Skeletal muscle tissue (tissue), 3 donors: ENCODE measurements at regions not wholly inside any gene's neighbourhood (a gene's known extent, or its start where the extent isn't known, plus 50 kb on each side); places are given as distances from the start of the nearest gene placed in this dataset.
"Not testable (repeated sequence)": the region's sequence is repeated elsewhere in the genome, so short reads cannot be mapped to it uniquely, and the experiment has no call there.

ENCODE experiments used
- H3K27ac ChIP-seq: one replicate; pipeline ENCODE4 v1.7.0; 2013; ENCODE audit warnings: mild to moderate bottlenecking, low read depth, low read length, inconsistent platforms
- H3K27me3 ChIP-seq, 3 donors: one replicate each; pipeline ENCODE4 v1.7.0; 2013; ENCODE audit warnings: low read length in 3 of 3; ENCODE audit not compliant: control insufficient read depth in 3 of 3, insufficient read depth in 3 of 3
- H3K36me3 ChIP-seq, 3 donors: one replicate each; pipeline ENCODE4 v1.7.0; 2013; ENCODE audit warnings: low read length in 3 of 3; ENCODE audit not compliant: control insufficient read depth in 3 of 3, insufficient read depth in 3 of 3
- H3K4me1 ChIP-seq, 3 donors: one replicate each; pipeline ENCODE4 v1.7.0; 2013; ENCODE audit warnings: low read length in 3 of 3, mild to moderate bottlenecking in 3 of 3; ENCODE audit not compliant: control insufficient read depth in 3 of 3, insufficient read depth in 3 of 3
- H3K4me3 ChIP-seq, 3 donors: one replicate each; pipeline ENCODE4 v1.7.0; 2013; ENCODE audit warnings: low read length in 3 of 3
- H3K9ac ChIP-seq, 3 donors: one replicate each; pipeline ENCODE4 v1.7.0; 2013; ENCODE audit warnings: low read length in 3 of 3, mild to moderate bottlenecking in 3 of 3, moderate library complexity in 2 of 3, low read depth in 1 of 3
- H3K9me3 ChIP-seq, 3 donors: one replicate each; pipeline ENCODE4 v1.7.0; 2013; ENCODE audit warnings: low read length in 3 of 3; ENCODE audit not compliant: control insufficient read depth in 3 of 3
- donor health status: Osteomylitis.

- not testable (repeated sequence) for H3K27ac ChIP-seq, H3K27me3 ChIP-seq, H3K9ac ChIP-seq, H3K4me3 ChIP-seq, H3K9me3 ChIP-seq, H3K36me3 ChIP-seq, H3K4me1 ChIP-seq
These were observed 273.6 kb downstream of the GOLGA6L6 start for GRCh38 chr15:20267996-20268395.

DNA sequence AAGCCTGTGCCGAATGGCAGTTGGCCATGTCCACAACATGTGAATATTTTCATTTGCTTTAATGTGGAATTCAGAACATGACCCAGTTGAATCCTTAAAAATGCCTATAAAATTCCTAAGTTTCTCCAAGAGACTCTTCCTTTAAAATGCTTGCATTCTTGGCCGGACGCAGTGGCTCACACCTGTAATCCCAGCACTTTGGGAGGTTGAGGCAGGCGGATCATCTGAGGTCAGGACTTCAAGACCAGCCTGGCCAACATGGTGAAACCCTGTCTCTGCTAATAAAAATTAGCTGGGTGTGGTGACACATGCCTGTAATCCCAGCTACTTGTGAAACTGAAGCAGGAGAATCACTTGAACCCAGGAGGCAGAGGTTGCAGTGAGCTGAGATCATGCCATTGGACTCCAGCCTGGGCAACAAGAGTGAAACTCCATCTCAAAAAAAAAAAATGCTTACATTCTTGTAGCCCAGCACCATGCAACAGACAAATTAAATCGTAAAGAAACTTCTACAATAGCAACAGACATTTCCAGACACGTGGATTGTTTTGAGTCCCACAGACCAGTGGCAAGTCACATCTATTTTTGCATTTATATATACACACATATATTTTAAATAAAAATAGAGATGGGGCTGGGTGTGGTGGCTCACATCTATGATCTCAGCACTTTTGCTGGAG, 274.4 kb downstream of the GOLGA6L6 start:
- H3K4me3 ChIP-seq, H3K4me1 ChIP-seq, H3K9ac ChIP-seq, H3K36me3 ChIP-seq, H3K9me3 ChIP-seq, H3K27ac ChIP-seq, H3K27me3 ChIP-seq: not testable (repeated sequence)

DNA sequence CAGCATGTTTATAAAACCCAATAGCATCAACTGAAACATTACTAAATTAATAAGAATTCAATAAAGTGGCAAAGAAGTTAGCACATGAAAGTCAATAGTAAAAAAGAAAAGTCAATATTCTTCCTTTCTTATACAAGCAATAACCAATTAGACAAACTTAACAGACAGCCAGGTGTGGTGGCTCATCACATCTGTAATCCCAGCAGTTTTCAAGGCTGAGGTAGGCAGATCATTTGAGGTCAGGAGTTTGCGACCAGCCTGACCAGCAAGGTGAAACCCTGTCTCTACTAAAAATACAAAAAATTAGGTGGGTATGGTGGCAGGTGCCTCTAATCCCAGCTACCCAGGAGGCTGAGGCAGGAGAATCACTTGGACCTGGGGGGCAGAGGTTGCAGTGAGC, 275.9 kb downstream of the GOLGA6L6 start:
- not testable (repeated sequence) for H3K27ac ChIP-seq, H3K9me3 ChIP-seq, H3K4me3 ChIP-seq

DNA sequence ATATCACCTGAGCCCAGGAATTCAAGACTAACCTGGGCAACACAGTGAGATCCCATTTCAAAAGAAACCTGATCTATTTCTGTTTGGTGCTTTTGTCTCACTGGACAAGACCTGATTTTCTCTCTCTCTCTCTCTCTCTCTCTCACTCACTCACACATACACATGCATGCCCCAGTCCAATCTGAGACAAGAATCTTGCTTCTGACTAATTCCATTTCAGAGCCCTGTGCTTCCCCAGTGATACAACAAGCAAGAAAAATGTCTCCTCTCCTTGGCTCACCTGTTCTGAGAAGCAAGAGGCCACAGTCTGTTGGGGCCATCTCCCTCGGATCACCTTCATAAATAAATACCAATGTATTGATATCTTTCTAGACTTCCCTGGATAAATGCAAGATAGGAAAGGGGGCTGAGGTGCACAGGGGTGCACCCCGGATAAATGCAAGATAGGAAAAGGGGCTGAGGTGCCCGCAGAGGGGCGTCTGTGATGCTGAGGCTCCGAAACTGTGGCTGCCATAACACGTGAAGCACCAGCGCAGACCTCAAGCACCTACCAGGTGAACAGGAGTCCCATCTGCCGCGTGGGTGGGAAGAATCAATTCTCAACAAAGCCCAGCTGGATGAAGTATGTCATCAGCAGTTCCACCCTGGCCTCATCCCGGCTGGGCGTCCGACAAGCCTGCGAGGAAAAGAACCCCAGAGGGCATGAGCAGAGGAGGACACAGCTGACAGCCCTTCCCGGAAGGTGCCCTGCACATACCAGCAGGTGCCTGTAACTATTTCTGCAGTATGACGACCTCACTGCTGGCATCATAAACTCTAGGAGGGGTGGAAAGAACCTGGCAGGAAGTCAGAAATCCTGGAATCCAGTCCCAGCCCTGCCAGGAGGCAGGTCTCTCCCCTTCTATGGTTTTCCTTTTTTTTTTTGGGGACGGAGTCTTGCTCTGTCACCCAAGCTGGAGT, 280.0 kb downstream of the GOLGA6L6 start:
- H3K9ac ChIP-seq, H3K9me3 ChIP-seq, H3K27me3 ChIP-seq, H3K4me1 ChIP-seq, H3K36me3 ChIP-seq, H3K27ac ChIP-seq, H3K4me3 ChIP-seq: not testable (repeated sequence)

More for the DNA sequence above, 275.9 kb downstream of the GOLGA6L6 start:
- not testable (repeated sequence) for H3K36me3 ChIP-seq, H3K4me1 ChIP-seq, H3K9ac ChIP-seq, H3K27me3 ChIP-seq

- not testable (repeated sequence) for H3K4me3 ChIP-seq, H3K4me1 ChIP-seq, H3K9ac ChIP-seq, H3K27ac ChIP-seq, H3K36me3 ChIP-seq, H3K9me3 ChIP-seq, H3K27me3 ChIP-seq
These were observed 280.9 kb downstream of the GOLGA6L6 start for GRCh38 chr15:20260650-20261049.

- H3K27me3 ChIP-seq, H3K27ac ChIP-seq, H3K36me3 ChIP-seq, H3K4me1 ChIP-seq, H3K9me3 ChIP-seq, H3K4me3 ChIP-seq, H3K9ac ChIP-seq: not testable (repeated sequence)
These were observed 281.9 kb downstream of the GOLGA6L6 start for GRCh38 chr15:20259559-20260190.

- H3K27me3 ChIP-seq, H3K4me1 ChIP-seq, H3K9ac ChIP-seq, H3K9me3 ChIP-seq, H3K4me3 ChIP-seq, H3K27ac ChIP-seq, H3K36me3 ChIP-seq: not testable (repeated sequence)
These were observed 285.2 kb downstream of the GOLGA6L6 start for GRCh38 chr15:20256394-20256793.

DNA sequence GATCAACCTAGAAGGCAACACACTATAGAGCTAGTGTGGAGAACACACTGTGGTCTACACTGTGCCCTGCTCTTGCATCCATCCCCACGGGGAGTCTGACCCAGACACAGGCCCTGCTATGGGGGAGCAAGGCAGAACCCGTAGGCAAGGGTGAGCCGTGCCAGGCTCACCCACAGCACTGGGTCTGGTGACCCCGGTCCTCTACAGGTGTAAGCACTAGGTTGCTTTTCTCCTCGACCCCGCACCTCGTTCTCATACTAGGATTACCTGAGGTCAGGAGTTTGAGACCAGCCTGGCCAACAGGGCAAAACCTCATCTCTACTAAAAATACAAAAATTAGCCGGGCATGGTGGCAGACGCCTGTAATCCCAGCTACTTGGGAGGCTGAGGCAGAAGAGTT, 286.0 kb downstream of the GOLGA6L6 start:
- H3K4me1 ChIP-seq, H3K9me3 ChIP-seq, H3K36me3 ChIP-seq, H3K27me3 ChIP-seq, H3K9ac ChIP-seq, H3K4me3 ChIP-seq, H3K27ac ChIP-seq: not testable (repeated sequence)

DNA sequence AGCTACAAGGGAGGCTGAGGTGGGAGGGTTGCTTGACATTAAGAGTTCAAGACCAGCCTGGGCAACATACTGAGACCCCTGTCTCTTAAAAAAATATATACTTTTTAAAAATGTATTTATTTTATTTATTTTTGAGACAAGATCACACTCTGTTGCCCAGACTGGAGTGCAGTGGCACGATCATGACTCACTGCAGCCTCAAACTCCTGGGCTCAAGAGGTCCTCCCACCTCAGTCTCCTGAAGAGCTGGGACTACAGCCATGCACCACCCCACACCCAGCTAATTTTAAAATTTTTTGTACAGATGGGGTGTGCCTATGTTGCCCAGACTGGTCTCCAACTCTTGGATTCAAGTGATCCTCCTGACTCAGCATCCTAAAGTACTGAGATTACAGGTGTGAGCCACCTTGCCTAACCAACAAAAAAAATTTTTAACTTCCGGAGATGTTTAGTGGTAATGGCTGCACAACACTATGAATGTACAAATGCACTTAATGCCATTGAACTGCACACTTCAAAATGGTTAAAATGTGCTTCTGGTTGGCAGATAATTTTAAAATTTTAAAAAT, 288.5 kb downstream of the GOLGA6L6 start:
- not testable (repeated sequence) for H3K9me3 ChIP-seq, H3K4me3 ChIP-seq

DNA sequence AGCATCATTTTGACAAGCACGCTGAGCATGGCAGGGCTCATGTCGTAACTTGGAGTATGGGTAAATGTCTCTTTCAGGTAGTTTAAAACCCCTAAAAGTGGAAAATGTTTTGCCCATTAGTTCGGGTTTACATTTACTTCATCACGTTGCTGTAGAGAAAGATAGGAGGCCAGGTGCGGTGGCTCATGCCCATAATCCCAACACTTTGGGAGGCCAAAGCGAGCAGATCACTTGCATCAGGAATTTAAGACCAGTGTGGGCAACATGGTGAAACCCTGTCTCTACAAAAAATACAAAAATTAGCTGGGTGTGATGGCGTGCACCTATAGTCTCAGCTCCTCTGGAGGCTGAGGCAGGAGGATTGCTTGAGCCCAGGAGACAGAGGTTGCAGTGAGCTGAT, 289.6 kb downstream of the GOLGA6L6 start:
- H3K4me3 ChIP-seq, H3K9me3 ChIP-seq, H3K27ac ChIP-seq: not testable (repeated sequence)

More for the DNA sequence above, 288.5 kb downstream of the GOLGA6L6 start:
- not testable (repeated sequence) for H3K9ac ChIP-seq, H3K36me3 ChIP-seq, H3K4me1 ChIP-seq, H3K27ac ChIP-seq, H3K27me3 ChIP-seq

More for the DNA sequence above, 289.6 kb downstream of the GOLGA6L6 start:
- not testable (repeated sequence) for H3K36me3 ChIP-seq, H3K4me1 ChIP-seq, H3K9ac ChIP-seq, H3K27me3 ChIP-seq
